Calu3 (cell line): ENCODE measurements at regions not wholly inside any gene's neighbourhood (a gene's known extent, or its start where the extent isn't known, plus 50 kb on each side); places are given as distances from the start of the nearest gene placed in this dataset.

ENCODE experiments used
- BruUV-seq: library from RNA; stranded (reverse); fragments of 400-500 nt; replicated peaks from 2 replicates; lab custom pipeline; 2021; lab: Mats Ljungman, UMichigan
- CTCF ChIA-PET: fragments of 300-600 bp; sonication (Branson Sonifier 250); formaldehyde crosslinking; loops from one replicate; lab custom pipeline; 2022; ENCODE audit warnings: antibody characterized with exemption; lab: Charles Lee
- DNase-seq: peaks from one replicate; pipeline ENCODE4 v3.0.0; 2022
- H3K27ac Mint-ChIP-seq: one replicate; pipeline ENCODE4 v1.8.0; 2022; ENCODE audit warnings: mixed read lengths; ENCODE audit not compliant: unreplicated experiment
- H3K27me3 Mint-ChIP-seq: one replicate; pipeline ENCODE4 v1.8.0; 2022; ENCODE audit warnings: mixed read lengths; ENCODE audit not compliant: unreplicated experiment
- H3K36me3 Mint-ChIP-seq: one replicate; pipeline ENCODE4 v1.8.0; 2022; ENCODE audit warnings: mild to moderate bottlenecking, moderate library complexity, mixed read lengths; ENCODE audit not compliant: insufficient read depth, unreplicated experiment
- H3K4me1 Mint-ChIP-seq: one replicate; pipeline ENCODE4 v1.8.0; 2022; ENCODE audit warnings: mild to moderate bottlenecking, low read depth, mixed read lengths; ENCODE audit not compliant: unreplicated experiment
- H3K4me3 Mint-ChIP-seq: one replicate; pipeline ENCODE4 v1.8.0; 2022; ENCODE audit warnings: mild to moderate bottlenecking, low read depth, moderate library complexity, mixed read lengths; ENCODE audit not compliant: unreplicated experiment
- H3K9me3 Mint-ChIP-seq: one replicate; pipeline ENCODE4 v1.8.0; 2022; ENCODE audit warnings: low read depth, mixed read lengths; ENCODE audit not compliant: unreplicated experiment
- intact Hi-C: fragments of 100-400 bp; cut with micrococcal nuclease; formaldehyde crosslinking; loops from one replicate; pipeline ENCODE4 v1.10.0; 2022; ENCODE audit not compliant: unreplicated experiment
- TF ChIP-seq, protein P1 (sequence below): fragments of 200-600 bp; IDR thresholded peaks from one replicate; pipeline ENCODE4 v1.8.0; 2022; ENCODE audit warnings: antibody characterized with exemption; ENCODE audit not compliant: unreplicated experiment

- Mint-ChIP-seq H3K27me3 (no peaks in the 10 kb centered on the region), H3K4me1 (no peaks in the 10 kb centered on the region), H3K27ac (no peak overlapping the region), H3K4me3 (no peak overlapping the region), H3K9me3 (no peaks in the 10 kb centered on the region), H3K36me3 (no peaks in the 10 kb centered on the region)
- no TSS peak for BruUV-seq
- CTCF ChIA-PET: interaction anchor here (0.7 kb wide), 1 partner anchor 106 kb away, joined by 3 read pairs; no protein-coding TSS in a partner anchor
- TF ChIP-seq, protein P1, sequence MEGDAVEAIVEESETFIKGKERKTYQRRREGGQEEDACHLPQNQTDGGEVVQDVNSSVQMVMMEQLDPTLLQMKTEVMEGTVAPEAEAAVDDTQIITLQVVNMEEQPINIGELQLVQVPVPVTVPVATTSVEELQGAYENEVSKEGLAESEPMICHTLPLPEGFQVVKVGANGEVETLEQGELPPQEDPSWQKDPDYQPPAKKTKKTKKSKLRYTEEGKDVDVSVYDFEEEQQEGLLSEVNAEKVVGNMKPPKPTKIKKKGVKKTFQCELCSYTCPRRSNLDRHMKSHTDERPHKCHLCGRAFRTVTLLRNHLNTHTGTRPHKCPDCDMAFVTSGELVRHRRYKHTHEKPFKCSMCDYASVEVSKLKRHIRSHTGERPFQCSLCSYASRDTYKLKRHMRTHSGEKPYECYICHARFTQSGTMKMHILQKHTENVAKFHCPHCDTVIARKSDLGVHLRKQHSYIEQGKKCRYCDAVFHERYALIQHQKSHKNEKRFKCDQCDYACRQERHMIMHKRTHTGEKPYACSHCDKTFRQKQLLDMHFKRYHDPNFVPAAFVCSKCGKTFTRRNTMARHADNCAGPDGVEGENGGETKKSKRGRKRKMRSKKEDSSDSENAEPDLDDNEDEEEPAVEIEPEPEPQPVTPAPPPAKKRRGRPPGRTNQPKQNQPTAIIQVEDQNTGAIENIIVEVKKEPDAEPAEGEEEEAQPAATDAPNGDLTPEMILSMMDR: no peak
- intact Hi-C loops: no loop called here
- no peak for DNase-seq
These were observed 89.5 kb downstream of the TNFRSF13B start for GRCh38 chr17:16882243-16882925.

- Mint-ChIP-seq H3K27ac (no peak overlapping the region), H3K9me3 (no peaks in the 10 kb centered on the region), H3K36me3 (no peaks in the 10 kb centered on the region), H3K4me1 (no peaks in the 10 kb centered on the region), H3K4me3 (no peak overlapping the region), H3K27me3 (no peaks in the 10 kb centered on the region)
- CTCF ChIA-PET: interaction anchor here (0.7 kb wide), 1 partner anchor 107 kb away, joined by 3 read pairs; no protein-coding TSS in a partner anchor
- TF ChIP-seq, protein P1: no peak
- BruUV-seq: no TSS peak
- no peak for DNase-seq
- intact Hi-C loops: no loop called here
These were observed 90.5 kb downstream of the TNFRSF13B start for GRCh38 chr17:16881239-16881924.

GRCh38 chr17:16880843-16881230, 91.1 kb downstream of the TNFRSF13B start:
- CTCF ChIA-PET: no interaction called here
- Mint-ChIP-seq H3K9me3 (no peaks in the 10 kb centered on the region), H3K27me3 (no peaks in the 10 kb centered on the region), H3K36me3 (no peaks in the 10 kb centered on the region), H3K4me3 (no peak overlapping the region), H3K27ac (no peak overlapping the region), H3K4me1 (no peaks in the 10 kb centered on the region)
- TF ChIP-seq, protein P1: no peak
- intact Hi-C loops: no loop called here
- BruUV-seq: no TSS peak
- DNase-seq: no peak

DNA sequence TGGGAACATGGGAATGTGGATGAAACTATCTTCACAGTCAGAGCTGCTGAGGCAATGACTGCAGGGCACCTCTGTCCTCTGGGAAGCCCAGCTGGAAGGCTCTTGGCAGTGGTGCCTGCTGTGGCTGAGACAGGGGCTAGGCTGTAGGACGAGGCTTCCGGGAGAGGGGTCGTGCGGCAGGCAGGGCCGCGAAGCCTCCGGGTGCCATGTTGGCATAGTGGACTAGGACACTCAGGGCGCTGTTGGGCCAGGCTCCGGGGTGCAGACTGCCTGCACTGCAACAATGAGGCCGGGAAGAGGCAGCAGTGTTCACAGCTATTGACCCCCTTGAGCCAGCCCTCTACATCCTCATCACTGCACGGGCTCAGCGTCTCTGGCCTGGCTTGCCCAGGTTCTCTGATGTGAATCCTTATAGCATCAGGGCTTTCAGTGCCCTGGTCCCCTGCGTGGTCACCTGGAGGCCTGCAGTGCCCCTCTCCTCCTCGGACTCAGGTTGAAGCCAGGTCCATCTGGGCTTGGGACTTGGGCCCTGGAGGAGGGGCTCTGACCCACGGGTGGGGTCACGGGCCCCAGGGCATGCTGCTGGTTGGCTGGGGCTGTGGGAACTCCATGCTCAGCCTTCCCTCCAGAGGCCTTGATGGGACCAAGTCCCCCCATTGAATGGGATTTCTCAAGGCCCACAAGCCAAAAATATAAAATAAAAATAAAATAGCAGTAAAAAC, 91.6 kb downstream of the TNFRSF13B start:
- no peak overlapping the region for H3K4me3 Mint-ChIP-seq
- no peaks in the 10 kb centered on the region for H3K4me1 Mint-ChIP-seq
- H3K27me3 Mint-ChIP-seq: no peaks in the 10 kb centered on the region
- no peaks in the 10 kb centered on the region for H3K9me3 Mint-ChIP-seq
- CTCF ChIA-PET: no interaction called here
- BruUV-seq: no TSS peak
- intact Hi-C loops: no loop called here
- TF ChIP-seq, protein P1: no peak
- H3K36me3 Mint-ChIP-seq: no peaks in the 10 kb centered on the region
- no peak overlapping the region for H3K27ac Mint-ChIP-seq
- no peak for DNase-seq
